ENCODE measurements at regions not wholly inside any gene's neighbourhood (a gene's known extent, or its start where the extent isn't known, plus 50 kb on each side); places are given as distances from the start of the nearest gene placed in this dataset.

- no peak overlapping the region for H3K4me3 ChIP-seq
- no peaks in the 10 kb centered on the region for H3K27me3 ChIP-seq
- no peaks in the 10 kb centered on the region for H3K4me1 ChIP-seq
- peaks cover 0 to 24% (median 2%) of the 10 kb centered on the region in 3 donors for H3K9me3 ChIP-seq
- no peaks in the 10 kb centered on the region for H3K36me3 ChIP-seq
- WGBS, 2 donors (ENCODE audit: low coverage in 1 of 2) = 54 to 63% methylated on average over 1 of the region's 1 CpG
- TF ChIP-seq POLR2AphosphoS5 (IDR thresholded peaks at IDR 0.05) = no peak
- no peak for TF ChIP-seq CTCF (IDR thresholded peaks at IDR 0.05)
- no peak for TF ChIP-seq POLR2A (IDR thresholded peaks at IDR 0.05)
- no peak for TF ChIP-seq EP300 (IDR thresholded peaks at IDR 0.05)
- H3K27ac ChIP-seq = no peak overlapping the region
- no peak for ATAC-seq
These were observed 81.3 kb upstream of the ITGA6 start for GRCh38 chr2:172345956-172346555.

- Histone ChIP-seq H3K36me3 (no peaks in the 10 kb centered on the region), H3K4me3 (no peak overlapping the region), H3K27ac (no peak overlapping the region), H3K9me3 (peaks cover 0 to 20% (median 2%) of the 10 kb centered on the region in 3 donors), H3K4me1 (no peaks in the 10 kb centered on the region), H3K27me3 (no peaks in the 10 kb centered on the region)
- no peak for ATAC-seq
- 72 to 76% methylated on average over 3 to 4 of the region's 4 CpGs for WGBS, 2 donors (ENCODE audit: low coverage in 1 of 2)
- TF ChIP-seq EP300 (IDR thresholded peaks at IDR 0.05) (no peak), POLR2AphosphoS5 (IDR thresholded peaks at IDR 0.05) (no peak), POLR2A (IDR thresholded peaks at IDR 0.05) (no peak)
These were observed 78.7 kb upstream of the ITGA6 start for GRCh38 chr2:172348555-172349288.

GRCh38 chr2:172350839-172351479 is 76.4 kb upstream of the ITGA6 start:
- no peaks in the 10 kb centered on the region for H3K36me3 ChIP-seq
- H3K4me3 ChIP-seq = no peak overlapping the region
- TF ChIP-seq EP300 (IDR thresholded peaks at IDR 0.05) = no peak
- no peak for TF ChIP-seq POLR2A (IDR thresholded peaks at IDR 0.05)
- TF ChIP-seq CTCF (IDR thresholded peaks at IDR 0.05) = no peak
- TF ChIP-seq POLR2AphosphoS5 (IDR thresholded peaks at IDR 0.05) = no peak
- no peak for ATAC-seq
- 55 to 83% methylated on average over 3 to 5 of the region's 9 CpGs for WGBS, 2 donors (ENCODE audit: low coverage in 1 of 2)
- H3K4me1 ChIP-seq = no peaks in the 10 kb centered on the region
- peaks cover 0 to 12% (median 0%) of the 10 kb centered on the region in 3 donors for H3K9me3 ChIP-seq
- no peaks in the 10 kb centered on the region for H3K27me3 ChIP-seq
- H3K27ac ChIP-seq = no peak overlapping the region

- WGBS, 2 donors (ENCODE audit: low coverage in 1 of 2) = 93% methylated on average over 4 of the region's 4 CpGs; no CpG with 5 or more reads in 1 of the 2 donors
- Histone ChIP-seq H3K36me3 (no peaks in the 10 kb centered on the region), H3K27ac (no peak overlapping the region), H3K4me1 (no peaks in the 10 kb centered on the region), H3K9me3 (peaks cover 0 to 12% (median 0%) of the 10 kb centered on the region in 3 donors), H3K27me3 (no peaks in the 10 kb centered on the region), H3K4me3 (no peak overlapping the region)
- no peak for ATAC-seq
- no peak for TF ChIP-seq POLR2A (IDR thresholded peaks at IDR 0.05)
- TF ChIP-seq POLR2AphosphoS5 (IDR thresholded peaks at IDR 0.05) = no peak
- no peak for TF ChIP-seq CTCF (IDR thresholded peaks at IDR 0.05)
- TF ChIP-seq EP300 (IDR thresholded peaks at IDR 0.05) = no peak
These were observed 75.8 kb upstream of the ITGA6 start for GRCh38 chr2:172351586-172351985.

- WGBS, 2 donors (ENCODE audit: low coverage in 1 of 2) = 70 to 90% methylated on average over 2 to 5 of the region's 5 CpGs
- TF ChIP-seq POLR2A (IDR thresholded peaks at IDR 0.05) (no peak), POLR2AphosphoS5 (IDR thresholded peaks at IDR 0.05) (no peak)
- Histone ChIP-seq H3K36me3 (no peaks in the 10 kb centered on the region), H3K4me1 (peaks cover 0 to 9% (median 0%) of the 10 kb centered on the region in 3 donors), H3K4me3 (no peak overlapping the region), H3K27me3 (no peaks in the 10 kb centered on the region), H3K9me3 (no peaks in the 10 kb centered on the region), H3K27ac (no peak overlapping the region)
- ATAC-seq = no peak
These were observed 73.0 kb upstream of the ITGA6 start for GRCh38 chr2:172354347-172354746.
